DMS79 (cell line): ENCODE measurements at regions not wholly inside any gene's neighbourhood (a gene's known extent, or its start where the extent isn't known, plus 50 kb on each side); places are given as distances from the start of the nearest gene placed in this dataset.
"Not testable (repeated sequence)": the region's sequence is repeated elsewhere in the genome, so short reads cannot be mapped to it uniquely, and the experiment has no call there.

ENCODE experiments used
- DNase-seq: peaks from one replicate; lab custom pipeline; 2025; lab: John Stamatoyannopoulos, UW

- DNase-seq, result not testable (repeated sequence)
These were observed 242.9 kb upstream of the FRG1 start for GRCh38 chr4:189697675-189698245.

- DNase-seq, result not testable (repeated sequence)
These were observed 237.7 kb upstream of the FRG1 start for GRCh38 chr4:189703000-189703399.

GRCh38 chr4:189706821-189707220 lies 233.9 kb upstream of the FRG1 start:
- DNase-seq, result not testable (repeated sequence)

- DNase-seq, result not testable (repeated sequence)
These were observed 233.4 kb upstream of the FRG1 start for GRCh38 chr4:189707227-189707626.

- DNase-seq, result not testable (repeated sequence)
These were observed 228.7 kb upstream of the FRG1 start for GRCh38 chr4:189711956-189712355.

GRCh38 chr4:189721016-189721993 lies 219.4 kb upstream of the FRG1 start:
- DNase-seq, result not testable (repeated sequence)

GRCh38 chr4:189722324-189723003 lies 218.2 kb upstream of the FRG1 start:
- DNase-seq, result not testable (repeated sequence)

- not testable (repeated sequence) for DNase-seq
These were observed 212.6 kb upstream of the FRG1 start for GRCh38 chr4:189727982-189728638.

- not testable (repeated sequence) for DNase-seq
These were observed 208.7 kb upstream of the FRG1 start for GRCh38 chr4:189731989-189732388.

- not testable (repeated sequence) for DNase-seq
These were observed 207.2 kb upstream of the FRG1 start for GRCh38 chr4:189733507-189733906.

GRCh38 chr4:189734648-189735267 lies 205.9 kb upstream of the FRG1 start:
- DNase-seq, result not testable (repeated sequence)

GRCh38 chr4:189736656-189737055 lies 204.0 kb upstream of the FRG1 start:
- DNase-seq, result not testable (repeated sequence)

- DNase-seq, result not testable (repeated sequence)
These were observed 200.6 kb upstream of the FRG1 start for GRCh38 chr4:189740118-189740517.

GRCh38 chr4:189740873-189741272 lies 199.8 kb upstream of the FRG1 start:
- DNase-seq, result no peak

- not testable (repeated sequence) for DNase-seq
These were observed 187.6 kb upstream of the FRG1 start for GRCh38 chr4:189753092-189753491.

- DNase-seq, result no peak
These were observed 177.1 kb upstream of the FRG1 start for GRCh38 chr4:189763583-189763982.

- no peak for DNase-seq
These were observed 175.4 kb upstream of the FRG1 start for GRCh38 chr4:189765301-189765700.

- no peak for DNase-seq
These were observed 174.9 kb upstream of the FRG1 start for GRCh38 chr4:189765736-189766135.

GRCh38 chr4:189767941-189768340 lies 172.7 kb upstream of the FRG1 start:
- no peak for DNase-seq

- no peak for DNase-seq
These were observed 171.5 kb upstream of the FRG1 start for GRCh38 chr4:189769131-189769530.

- no peak for DNase-seq
These were observed 168.8 kb upstream of the FRG1 start for GRCh38 chr4:189771696-189772361.
